GM12864 (cell line): ENCODE measurements at regions not wholly inside any gene's neighbourhood (a gene's known extent, or its start where the extent isn't known, plus 50 kb on each side); places are given as distances from the start of the nearest gene placed in this dataset.
"Not testable (repeated sequence)": the region's sequence is repeated elsewhere in the genome, so short reads cannot be mapped to it uniquely, and the experiment has no call there.

Experiments used
- DNase-seq: peaks from one replicate; pipeline ENCODE4 v3.0.0-alpha.2; 2011; ENCODE audit warnings: low read depth
- H3K4me3 ChIP-seq: 2 replicates; pipeline ENCODE4 v1.5.1; 2011; ENCODE audit warnings: mild to moderate bottlenecking, low read depth, low read length, control low read depth
- TF ChIP-seq, protein P1 (sequence below): IDR thresholded peaks from 2 replicates; pipeline ENCODE4 v1.5.1; 2011; ENCODE audit warnings: low read depth, mild to moderate bottlenecking, moderate library complexity, low read length, control low read depth, inconsistent platforms; ENCODE audit errors: missing control alignments

DNA sequence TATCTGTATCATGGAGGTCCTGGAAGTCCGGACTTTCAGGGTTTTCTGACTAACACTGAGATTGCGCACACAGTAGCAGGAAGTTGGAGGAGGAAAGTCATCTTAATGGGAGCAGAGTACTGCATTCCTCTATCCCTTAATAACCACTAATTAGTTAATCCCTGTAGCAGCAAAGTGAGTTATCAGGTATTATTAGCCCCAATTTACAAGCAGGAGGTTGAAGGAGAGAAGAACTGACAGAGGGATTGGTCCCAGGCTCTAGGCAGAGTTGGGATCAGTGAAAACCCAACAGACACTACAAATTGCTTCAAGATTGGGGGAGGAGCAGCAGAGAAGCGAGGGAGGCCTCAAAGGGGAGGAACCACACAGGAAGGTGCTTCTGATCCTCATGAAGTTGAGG, 74.5 kb upstream of the XPA start:
- no peak for DNase-seq
- no peak overlapping the region for H3K4me3 ChIP-seq
- TF ChIP-seq, protein P1, sequence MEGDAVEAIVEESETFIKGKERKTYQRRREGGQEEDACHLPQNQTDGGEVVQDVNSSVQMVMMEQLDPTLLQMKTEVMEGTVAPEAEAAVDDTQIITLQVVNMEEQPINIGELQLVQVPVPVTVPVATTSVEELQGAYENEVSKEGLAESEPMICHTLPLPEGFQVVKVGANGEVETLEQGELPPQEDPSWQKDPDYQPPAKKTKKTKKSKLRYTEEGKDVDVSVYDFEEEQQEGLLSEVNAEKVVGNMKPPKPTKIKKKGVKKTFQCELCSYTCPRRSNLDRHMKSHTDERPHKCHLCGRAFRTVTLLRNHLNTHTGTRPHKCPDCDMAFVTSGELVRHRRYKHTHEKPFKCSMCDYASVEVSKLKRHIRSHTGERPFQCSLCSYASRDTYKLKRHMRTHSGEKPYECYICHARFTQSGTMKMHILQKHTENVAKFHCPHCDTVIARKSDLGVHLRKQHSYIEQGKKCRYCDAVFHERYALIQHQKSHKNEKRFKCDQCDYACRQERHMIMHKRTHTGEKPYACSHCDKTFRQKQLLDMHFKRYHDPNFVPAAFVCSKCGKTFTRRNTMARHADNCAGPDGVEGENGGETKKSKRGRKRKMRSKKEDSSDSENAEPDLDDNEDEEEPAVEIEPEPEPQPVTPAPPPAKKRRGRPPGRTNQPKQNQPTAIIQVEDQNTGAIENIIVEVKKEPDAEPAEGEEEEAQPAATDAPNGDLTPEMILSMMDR = no peak

GRCh38 chr9:97772145-97772544, 75.0 kb upstream of the XPA start:
- TF ChIP-seq, protein P1 = no peak
- no peak overlapping the region for H3K4me3 ChIP-seq
- DNase-seq = no peak

- no peak for DNase-seq
- TF ChIP-seq, protein P1 = no peak
- no peak overlapping the region for H3K4me3 ChIP-seq
These were observed 76.0 kb upstream of the XPA start for GRCh38 chr9:97773091-97773490.

GRCh38 chr9:97773723-97774122, 76.6 kb upstream of the XPA start:
- no peak overlapping the region for H3K4me3 ChIP-seq
- TF ChIP-seq, protein P1 = no peak
- DNase-seq = no peak

- TF ChIP-seq, protein P1 = no peak
- no peak overlapping the region for H3K4me3 ChIP-seq
- no peak for DNase-seq
These were observed 77.5 kb upstream of the XPA start for GRCh38 chr9:97774673-97775072.

- not testable (repeated sequence) for DNase-seq, H3K4me3 ChIP-seq
These were observed 74.3 kb upstream of the FOXE1 start for GRCh38 chr9:97778740-97779139.

DNA sequence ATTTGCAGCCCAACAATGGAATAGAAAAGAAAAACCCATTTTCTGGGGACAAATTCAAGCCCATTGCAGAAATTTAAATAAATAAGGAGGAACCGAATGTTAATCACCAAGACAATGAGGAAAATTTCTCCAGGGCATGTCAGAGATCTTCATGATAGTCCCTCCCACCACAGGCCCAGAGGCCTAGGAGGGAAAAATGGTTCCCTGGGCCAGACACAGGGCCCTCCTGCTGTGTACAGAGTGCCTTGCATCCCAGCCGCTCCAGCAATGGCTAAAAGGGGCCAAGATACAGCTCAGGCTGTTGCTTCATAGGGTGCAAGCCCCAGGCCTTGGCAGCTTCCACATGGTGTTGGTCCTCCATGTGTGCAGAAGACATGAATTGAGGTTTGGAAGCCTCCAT, 73.4 kb upstream of the FOXE1 start:
- TF ChIP-seq, protein P1 = no peak
- no peak for DNase-seq
- no peak overlapping the region for H3K4me3 ChIP-seq

DNA sequence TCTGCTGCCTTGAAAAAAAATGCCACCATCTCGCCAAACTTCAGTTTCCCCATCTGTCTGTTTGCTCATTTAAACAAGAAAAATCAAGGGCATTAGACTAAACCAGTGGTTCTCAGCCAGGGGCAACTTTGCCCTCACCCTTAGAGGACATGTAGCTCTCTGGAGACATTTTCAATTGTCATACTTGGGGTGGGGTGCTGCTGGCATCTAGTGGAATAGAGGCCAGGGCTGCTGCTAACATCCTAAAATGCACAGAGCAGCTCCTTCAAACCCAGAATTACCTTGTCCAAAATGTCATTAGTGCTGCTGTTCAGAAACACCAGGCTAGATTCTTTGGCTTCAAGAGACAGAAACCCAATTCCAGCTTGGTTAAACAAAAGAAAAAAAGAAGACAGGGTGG, 71.1 kb upstream of the FOXE1 start:
- DNase-seq = no peak
- no peak overlapping the region for H3K4me3 ChIP-seq
- TF ChIP-seq, protein P1 = no peak
